K562 (cell line): ENCODE measurements at regions not wholly inside any gene's neighbourhood (a gene's known extent, or its start where the extent isn't known, plus 50 kb on each side); places are given as distances from the start of the nearest gene placed in this dataset.

Source experiments
- NONO ChIP-seq, 2 experiments: fragments of 200-400 bp in 1 of 2; fragments of 450-650 bp in 1 of 2; formaldehyde crosslinking in 1 of 2; IDR thresholded peaks; 2 replicates each; pipeline ENCODE4 v1.6.1; 2017; ENCODE audit warnings: low read depth in 2 of 2, mild to moderate bottlenecking in 2 of 2, moderate library complexity in 2 of 2, low read length in 1 of 2
- PHF20 ChIP-seq: fragments of 450-650 bp; IDR thresholded peaks from 2 replicates; pipeline ENCODE4 v1.6.1; 2018; ENCODE audit not compliant: partially characterized antibody
- PML ChIP-seq: IDR thresholded peaks from 2 replicates; pipeline ENCODE4 v1.6.1; 2012; ENCODE audit warnings: low read length, inconsistent platforms
- POLR2A ChIP-seq: fragments of 450-650 bp; conservative IDR thresholded peaks from 2 replicates; pipeline ENCODE4 v1.6.1; 2016
- SMARCC2 ChIP-seq: fragments of 450-650 bp; IDR thresholded peaks from 2 replicates; pipeline ENCODE4 v1.6.1; 2017; ENCODE audit warnings: antibody characterized with exemption, moderate library complexity, mild to moderate bottlenecking, low read depth
- YY1 ChIP-seq, 3 experiments: IDR thresholded peaks; 2 replicates each; pipeline ENCODE4 v1.6.1; 2011; ENCODE audit warnings: low read length in 2 of 3, mild to moderate bottlenecking in 2 of 3, moderate library complexity in 2 of 3, borderline replicate concordance in 1 of 3, control low read depth in 1 of 3, low read depth in 1 of 3; ENCODE audit not compliant: insufficient read depth in 3 of 3, insufficient replicate concordance in 2 of 3, control insufficient read depth in 1 of 3, insufficient read length in 1 of 3; ENCODE audit errors: extremely low read depth in 1 of 3
- TF ChIP-seq, protein P1 (sequence below), 3 experiments: IDR thresholded peaks in 2 of 3; conservative IDR thresholded peaks in 1 of 3; 2 replicates each; pipeline ENCODE4 v1.5.1; 2011 to 2012; ENCODE audit warnings: low read length in 3 of 3, mild to moderate bottlenecking in 3 of 3, control low read depth in 2 of 3, improper control_type of control experiment in 1 of 3, inconsistent platforms in 1 of 3, low read depth in 1 of 3, mixed read lengths in 1 of 3, moderate library complexity in 1 of 3; ENCODE audit not compliant: insufficient read depth in 2 of 3

DNA sequence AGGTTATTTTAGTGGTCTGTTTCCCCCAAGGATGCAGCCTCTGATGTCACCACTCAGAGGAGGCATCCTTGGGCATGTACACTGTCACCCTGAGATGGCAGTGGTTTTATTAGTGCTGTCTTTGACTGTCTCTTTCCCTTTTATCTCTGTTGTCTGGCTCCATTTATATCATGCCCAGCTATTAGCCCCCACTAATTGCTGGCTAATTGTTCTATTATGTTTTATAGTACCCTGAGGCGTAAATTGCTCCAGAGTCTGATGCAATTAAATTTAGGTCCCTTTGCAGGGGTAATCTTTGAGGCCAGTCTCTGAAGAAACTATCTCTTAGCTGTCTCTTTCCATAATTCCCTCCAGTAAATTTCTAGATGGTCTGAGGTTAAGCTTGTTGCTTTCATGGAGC lies 301.0 kb upstream of the KLHL29 start:
- TF ChIP-seq POLR2A, result no peak
- TF ChIP-seq PHF20, result no peak
- TF ChIP-seq YY1 (IDR thresholded peaks at IDR 0.05; ENCODE audit: borderline replicate concordance in 1 of 3, control insufficient read depth in 1 of 3, extremely low read depth in 1 of 3, insufficient read depth in 3 of 3, insufficient read length in 1 of 3, insufficient replicate concordance in 2 of 3, low read depth in 1 of 3, low read length in 2 of 3), result no peak
- TF ChIP-seq, protein P1, sequence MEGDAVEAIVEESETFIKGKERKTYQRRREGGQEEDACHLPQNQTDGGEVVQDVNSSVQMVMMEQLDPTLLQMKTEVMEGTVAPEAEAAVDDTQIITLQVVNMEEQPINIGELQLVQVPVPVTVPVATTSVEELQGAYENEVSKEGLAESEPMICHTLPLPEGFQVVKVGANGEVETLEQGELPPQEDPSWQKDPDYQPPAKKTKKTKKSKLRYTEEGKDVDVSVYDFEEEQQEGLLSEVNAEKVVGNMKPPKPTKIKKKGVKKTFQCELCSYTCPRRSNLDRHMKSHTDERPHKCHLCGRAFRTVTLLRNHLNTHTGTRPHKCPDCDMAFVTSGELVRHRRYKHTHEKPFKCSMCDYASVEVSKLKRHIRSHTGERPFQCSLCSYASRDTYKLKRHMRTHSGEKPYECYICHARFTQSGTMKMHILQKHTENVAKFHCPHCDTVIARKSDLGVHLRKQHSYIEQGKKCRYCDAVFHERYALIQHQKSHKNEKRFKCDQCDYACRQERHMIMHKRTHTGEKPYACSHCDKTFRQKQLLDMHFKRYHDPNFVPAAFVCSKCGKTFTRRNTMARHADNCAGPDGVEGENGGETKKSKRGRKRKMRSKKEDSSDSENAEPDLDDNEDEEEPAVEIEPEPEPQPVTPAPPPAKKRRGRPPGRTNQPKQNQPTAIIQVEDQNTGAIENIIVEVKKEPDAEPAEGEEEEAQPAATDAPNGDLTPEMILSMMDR (IDR thresholded peaks at IDR 0.05 in 2 of 3, conservative IDR thresholded peaks at IDR 0.05 in 1 of 3; ENCODE audit: insufficient read depth in 2 of 3, low read depth in 1 of 3, low read length in 3 of 3), result no peak
- no peak for TF ChIP-seq SMARCC2
- TF ChIP-seq PML, result no peak
- no peak for TF ChIP-seq NONO (IDR thresholded peaks at IDR 0.05; ENCODE audit: low read depth in 2 of 2, low read length in 1 of 2)
